Liver (tissue), 8 donors: ENCODE measurements at regions not wholly inside any gene's neighbourhood (a gene's known extent, or its start where the extent isn't known, plus 50 kb on each side); places are given as distances from the start of the nearest gene placed in this dataset.

ENCODE experiments used
- DNase-seq: peaks from one replicate; pipeline ENCODE4 v3.0.0-alpha.2; 2017; ENCODE audit warnings: low spot score
- H3K27ac ChIP-seq, 2 donors: one replicate each; pipeline ENCODE4 v1.7.0; 2013; ENCODE audit warnings: inconsistent platforms in 2 of 2, low read length in 2 of 2, control low read depth in 1 of 2, low read depth in 1 of 2, mild to moderate bottlenecking in 1 of 2
- H3K27me3 ChIP-seq, 4 donors: one replicate each; pipeline versions ENCODE4 v1.6.1 to v1.7.0; 2013; ENCODE audit warnings: low read length in 3 of 4, inconsistent platforms in 1 of 4, mild to moderate bottlenecking in 1 of 4, moderate library complexity in 1 of 4; ENCODE audit not compliant: control insufficient read depth in 4 of 4, insufficient read depth in 4 of 4
- H3K36me3 ChIP-seq, 4 donors: one replicate each; pipeline versions ENCODE4 v1.6.1 to v1.7.0; 2013; ENCODE audit warnings: low read length in 3 of 4, mild to moderate bottlenecking in 3 of 4, low read depth in 1 of 4, moderate library complexity in 1 of 4; ENCODE audit not compliant: control insufficient read depth in 4 of 4, insufficient read depth in 3 of 4
- H3K4me1 ChIP-seq, 4 donors: one replicate each; pipeline versions ENCODE4 v1.6.1 to v1.7.0; 2013; ENCODE audit warnings: low read length in 3 of 4, mild to moderate bottlenecking in 3 of 4, moderate library complexity in 1 of 4; ENCODE audit not compliant: control insufficient read depth in 4 of 4, insufficient read depth in 4 of 4
- H3K4me3 ChIP-seq, 3 donors: one replicate each; pipeline versions ENCODE4 v1.6.1 to v1.7.0; 2013; ENCODE audit warnings: low read length in 3 of 3, control low read depth in 1 of 3, low read depth in 1 of 3, mild to moderate bottlenecking in 1 of 3
- H3K9ac ChIP-seq, 2 donors: one replicate each; pipeline ENCODE4 v1.7.0; 2013; ENCODE audit warnings: low read length in 2 of 2, mild to moderate bottlenecking in 2 of 2, moderate library complexity in 2 of 2, control low read depth in 1 of 2, low read depth in 1 of 2
- H3K9me3 ChIP-seq, 4 donors: one replicate each; pipeline versions ENCODE4 v1.6.1 to v1.7.0; 2013; ENCODE audit warnings: low read length in 3 of 4; ENCODE audit not compliant: control insufficient read depth in 4 of 4
- CTCF ChIP-seq: fragments of 150-350 bp; IDR thresholded peaks from 2 replicates; pipeline ENCODE4 v1.5.1; 2017; ENCODE audit warnings: improper control_type of control experiment, low read depth, low read length; ENCODE audit not compliant: missing input control
- EGR1 ChIP-seq, 2 donors: IDR thresholded peaks; 2 replicates each; pipeline ENCODE4 v1.6.1; 2016 to 2018; ENCODE audit warnings: antibody characterized with exemption in 2 of 2, low read depth in 2 of 2
- FOXA1 ChIP-seq: IDR thresholded peaks from 2 replicates; pipeline ENCODE4 v1.6.1; 2016; ENCODE audit warnings: antibody characterized with exemption
- FOXA2 ChIP-seq: IDR thresholded peaks from 2 replicates; pipeline ENCODE4 v1.6.1; 2016; ENCODE audit warnings: antibody characterized with exemption
- GABPA ChIP-seq, 2 donors: IDR thresholded peaks in 1 of 2; conservative IDR thresholded peaks in 1 of 2; 2 replicates each; pipeline ENCODE4 v1.6.1; 2016; ENCODE audit warnings: antibody characterized with exemption in 2 of 2, mild to moderate bottlenecking in 1 of 2, moderate library complexity in 1 of 2
- HNF4A ChIP-seq, 2 donors: conservative IDR thresholded peaks; 2 replicates each; pipeline ENCODE4 v1.6.1; 2016; ENCODE audit warnings: antibody characterized with exemption in 2 of 2, mild to moderate bottlenecking in 2 of 2
- HNF4G ChIP-seq: IDR thresholded peaks from 2 replicates; pipeline ENCODE4 v1.6.1; 2016; ENCODE audit warnings: antibody characterized with exemption
- JUND ChIP-seq, 2 donors: IDR thresholded peaks; 2 replicates each; pipeline ENCODE4 v1.6.1; 2016; ENCODE audit warnings: antibody characterized with exemption in 2 of 2
- MAX ChIP-seq: IDR thresholded peaks from 2 replicates; pipeline ENCODE4 v1.6.1; 2016; ENCODE audit warnings: antibody characterized with exemption
- NR2F2 ChIP-seq: IDR thresholded peaks from 2 replicates; pipeline ENCODE4 v1.6.1; 2016; ENCODE audit warnings: antibody characterized with exemption
- RAD21 ChIP-seq, 2 donors: IDR thresholded peaks; 2 replicates each; pipeline ENCODE4 v1.6.1; 2016; ENCODE audit warnings: antibody characterized with exemption in 2 of 2, mild to moderate bottlenecking in 2 of 2
- REST ChIP-seq: IDR thresholded peaks from 2 replicates; pipeline ENCODE4 v1.6.1; 2016; ENCODE audit warnings: antibody characterized with exemption, mild to moderate bottlenecking
- RXRA ChIP-seq, 2 donors: IDR thresholded peaks; 2 replicates each; pipeline ENCODE4 v1.6.1; 2017 to 2018; ENCODE audit warnings: antibody characterized with exemption in 2 of 2, mild to moderate bottlenecking in 1 of 2
- SP1 ChIP-seq: IDR thresholded peaks from 2 replicates; pipeline ENCODE4 v1.6.1; 2018; ENCODE audit warnings: antibody characterized with exemption, mild to moderate bottlenecking
- TAF1 ChIP-seq: conservative IDR thresholded peaks from 2 replicates; pipeline ENCODE4 v1.6.1; 2016; ENCODE audit warnings: antibody characterized with exemption, mild to moderate bottlenecking
- YY1 ChIP-seq: IDR thresholded peaks from 2 replicates; pipeline ENCODE4 v1.6.1; 2016; ENCODE audit warnings: antibody characterized with exemption, mild to moderate bottlenecking
- WGBS: extraction: QIAGEN DNeasy Blood & Tissue Kit; methylation state at CpG from one replicate; pipeline ENCODE4 v1.1.7; 2013; 5-methylcytosine and 5-hydroxymethylcytosine counted together
- TF ChIP-seq, protein P1 (sequence below): IDR thresholded peaks from 2 replicates; pipeline ENCODE4 v1.6.1; 2016; ENCODE audit warnings: antibody characterized with exemption
- TF ChIP-seq, protein P2 (sequence below): IDR thresholded peaks from 2 replicates; pipeline ENCODE4 v1.6.1; 2016; ENCODE audit warnings: antibody characterized with exemption
- donor health status: healthy.
- donor health status: healthy.
- donor health status: healthy.
- donor health status: healthy.
- donor health status: healthy.

DNA sequence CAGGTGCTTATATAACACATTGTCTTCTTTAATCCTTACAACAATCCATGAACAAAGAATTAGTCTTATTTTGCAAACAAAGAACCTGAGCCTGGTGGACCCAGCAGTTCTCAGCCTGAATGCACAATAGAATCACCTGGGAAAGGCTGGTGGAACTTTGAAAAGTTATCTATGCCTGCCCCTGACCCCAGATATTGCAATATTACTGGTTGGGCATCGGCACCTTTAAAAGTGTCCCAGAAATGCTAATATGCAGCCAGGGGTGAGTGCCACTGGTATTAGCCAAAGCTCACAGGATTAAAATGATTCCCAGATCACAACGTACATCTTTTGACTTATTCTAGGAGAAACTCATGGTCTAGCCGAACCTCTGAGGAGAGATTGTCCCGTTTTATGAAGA is 268.8 kb downstream of the KLF5 start:
- Histone ChIP-seq H3K9me3 (no peaks in the 10 kb centered on the region), H3K27me3 (no peaks in the 10 kb centered on the region), H3K4me3 (no peak overlapping the region), H3K9ac (no peak overlapping the region), H3K36me3 (no peaks in the 10 kb centered on the region), H3K27ac (peak overlapping the region in 1 of 2 donors; percentile 45), H3K4me1 (peaks cover 1 to 51% (median 33%) of the 10 kb centered on the region in 4 donors)
- 61% methylated on average over 4 of the region's 4 CpGs for WGBS
- no peak for DNase-seq
- no peak for TF ChIP-seq REST
- no peak for TF ChIP-seq RAD21 (IDR thresholded peaks at IDR 0.05)
- peak; percentile 30 for TF ChIP-seq YY1
- TF ChIP-seq JUND (IDR thresholded peaks at IDR 0.05), result no peak
- TF ChIP-seq EGR1 (IDR thresholded peaks at IDR 0.05; ENCODE audit: low read depth in 2 of 2), result no peak
- no peak for TF ChIP-seq HNF4G
- TF ChIP-seq SP1, result peak; percentile 8
- no peak for TF ChIP-seq FOXA2
- peak; percentile 14 to 41 for TF ChIP-seq HNF4A (conservative IDR thresholded peaks at IDR 0.05)
- no peak for TF ChIP-seq CTCF
- TF ChIP-seq RXRA (IDR thresholded peaks at IDR 0.05), result peak in 1 of 2 donors; percentile 72
- no peak for TF ChIP-seq NR2F2
- TF ChIP-seq, protein P1, sequence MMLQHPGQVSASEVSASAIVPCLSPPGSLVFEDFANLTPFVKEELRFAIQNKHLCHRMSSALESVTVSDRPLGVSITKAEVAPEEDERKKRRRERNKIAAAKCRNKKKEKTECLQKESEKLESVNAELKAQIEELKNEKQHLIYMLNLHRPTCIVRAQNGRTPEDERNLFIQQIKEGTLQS, result no peak
- no peak for TF ChIP-seq TAF1
- TF ChIP-seq GABPA (IDR thresholded peaks at IDR 0.05 in 1 of 2, conservative IDR thresholded peaks at IDR 0.05 in 1 of 2), result no peak
- TF ChIP-seq, protein P2, sequence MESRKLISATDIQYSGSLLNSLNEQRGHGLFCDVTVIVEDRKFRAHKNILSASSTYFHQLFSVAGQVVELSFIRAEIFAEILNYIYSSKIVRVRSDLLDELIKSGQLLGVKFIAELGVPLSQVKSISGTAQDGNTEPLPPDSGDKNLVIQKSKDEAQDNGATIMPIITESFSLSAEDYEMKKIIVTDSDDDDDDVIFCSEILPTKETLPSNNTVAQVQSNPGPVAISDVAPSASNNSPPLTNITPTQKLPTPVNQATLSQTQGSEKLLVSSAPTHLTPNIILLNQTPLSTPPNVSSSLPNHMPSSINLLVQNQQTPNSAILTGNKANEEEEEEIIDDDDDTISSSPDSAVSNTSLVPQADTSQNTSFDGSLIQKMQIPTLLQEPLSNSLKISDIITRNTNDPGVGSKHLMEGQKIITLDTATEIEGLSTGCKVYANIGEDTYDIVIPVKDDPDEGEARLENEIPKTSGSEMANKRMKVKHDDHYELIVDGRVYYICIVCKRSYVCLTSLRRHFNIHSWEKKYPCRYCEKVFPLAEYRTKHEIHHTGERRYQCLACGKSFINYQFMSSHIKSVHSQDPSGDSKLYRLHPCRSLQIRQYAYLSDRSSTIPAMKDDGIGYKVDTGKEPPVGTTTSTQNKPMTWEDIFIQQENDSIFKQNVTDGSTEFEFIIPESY, result no peak
- TF ChIP-seq MAX, result no peak
- no peak for TF ChIP-seq FOXA1
